B cell (primary cell): ENCODE measurements at regions not wholly inside any gene's neighbourhood (a gene's known extent, or its start where the extent isn't known, plus 50 kb on each side); places are given as distances from the start of the nearest gene placed in this dataset.

Experiments
- EZH2 ChIP-seq: IDR thresholded peaks from 2 replicates; pipeline ENCODE4 v1.6.1; 2012; ENCODE audit warnings: borderline replicate concordance, low read depth, mild to moderate bottlenecking, moderate library complexity, low read length; ENCODE audit not compliant: insufficient read depth, poor library complexity, severe bottlenecking
- TF ChIP-seq, protein P1 (sequence below): fragments of 200-600 bp; IDR thresholded peaks from one replicate; pipeline ENCODE4 v1.8.0; 2022; ENCODE audit warnings: antibody characterized with exemption, mild to moderate bottlenecking

GRCh38 chr13:76131551-76131950 lies 495.4 kb downstream of the LMO7 start:
- TF ChIP-seq, protein P1, sequence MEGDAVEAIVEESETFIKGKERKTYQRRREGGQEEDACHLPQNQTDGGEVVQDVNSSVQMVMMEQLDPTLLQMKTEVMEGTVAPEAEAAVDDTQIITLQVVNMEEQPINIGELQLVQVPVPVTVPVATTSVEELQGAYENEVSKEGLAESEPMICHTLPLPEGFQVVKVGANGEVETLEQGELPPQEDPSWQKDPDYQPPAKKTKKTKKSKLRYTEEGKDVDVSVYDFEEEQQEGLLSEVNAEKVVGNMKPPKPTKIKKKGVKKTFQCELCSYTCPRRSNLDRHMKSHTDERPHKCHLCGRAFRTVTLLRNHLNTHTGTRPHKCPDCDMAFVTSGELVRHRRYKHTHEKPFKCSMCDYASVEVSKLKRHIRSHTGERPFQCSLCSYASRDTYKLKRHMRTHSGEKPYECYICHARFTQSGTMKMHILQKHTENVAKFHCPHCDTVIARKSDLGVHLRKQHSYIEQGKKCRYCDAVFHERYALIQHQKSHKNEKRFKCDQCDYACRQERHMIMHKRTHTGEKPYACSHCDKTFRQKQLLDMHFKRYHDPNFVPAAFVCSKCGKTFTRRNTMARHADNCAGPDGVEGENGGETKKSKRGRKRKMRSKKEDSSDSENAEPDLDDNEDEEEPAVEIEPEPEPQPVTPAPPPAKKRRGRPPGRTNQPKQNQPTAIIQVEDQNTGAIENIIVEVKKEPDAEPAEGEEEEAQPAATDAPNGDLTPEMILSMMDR, result no peak
- no peak for TF ChIP-seq EZH2
